ENCODE measurements at regions not wholly inside any gene's neighbourhood (a gene's known extent, or its start where the extent isn't known, plus 50 kb on each side); places are given as distances from the start of the nearest gene placed in this dataset.

GRCh38 chr12:103247531-103247930 lies 248.2 kb downstream of the C12orf42 start:
- Histone ChIP-seq H4K20me1 (ENCODE audit: insufficient read depth) (no peaks in the 10 kb centered on the region), H3K4me3 (replicated peaks in 1 of 2; ENCODE audit: low read depth in 1 of 2, low read length in 2 of 2) (no peak overlapping the region), H3K27me3 (ENCODE audit: insufficient read depth, low read length) (peaks cover 9% of the 10 kb centered on the region), H3K9me3 (ENCODE audit: control insufficient read depth in 1 of 2, insufficient read depth in 1 of 2, low read depth in 1 of 2, low read length in 2 of 2) (no peaks in the 10 kb centered on the region), H2AFZ (ENCODE audit: low read depth, low read length, poor library complexity, severe bottlenecking) (no peak overlapping the region), H3K4me2 (ENCODE audit: low read length) (no peak overlapping the region), H3K36me3 (ENCODE audit: control insufficient read depth in 1 of 2, insufficient read depth in 2 of 2, low read length in 2 of 2) (no peaks in the 10 kb centered on the region), H3K79me2 (ENCODE audit: insufficient read depth, low read length) (no peaks in the 10 kb centered on the region), H3K27ac (ENCODE audit: low read depth, low read length) (no peak overlapping the region), H3K9ac (ENCODE audit: low read length) (no peak overlapping the region), H3K4me1 (ENCODE audit: control insufficient read depth in 1 of 2, insufficient read depth in 2 of 2, low read length in 2 of 2) (no peaks in the 10 kb centered on the region), H3K9me2 (ENCODE audit: insufficient read depth) (no peaks in the 10 kb centered on the region)
- CTCF ChIA-PET: no interaction called here
- POLR2A ChIA-PET: no interaction called here
- RAD21 ChIA-PET (ENCODE audit: low non-redundant PET in 1 of 2, low total read pairs in 2 of 2, uncharacterized antibody in 2 of 2, unreplicated experiment in 2 of 2): no interaction called here
- DNase-seq (ENCODE audit: low read depth, low spot score): no peak
- ATAC-seq: no peak
- no peak for TF ChIP-seq POLR2AphosphoS5 (IDR thresholded peaks at IDR 0.05; ENCODE audit: low read depth, low read length)
- TF ChIP-seq RAD21 (IDR thresholded peaks at IDR 0.05; ENCODE audit: low read depth): no peak
- TF ChIP-seq EZH2 (IDR thresholded peaks at IDR 0.05): no peak
- no peak for TF ChIP-seq REST (IDR thresholded peaks at IDR 0.05; ENCODE audit: low read depth)
- no peak for TF ChIP-seq SIN3A (IDR thresholded peaks at IDR 0.05; ENCODE audit: low read depth)
- TF ChIP-seq ZFX (IDR thresholded peaks at IDR 0.05): no peak
- TF ChIP-seq CTCF (IDR thresholded peaks at IDR 0.05 in 2 of 3, conservative IDR thresholded peaks at IDR 0.05 in 1 of 3; ENCODE audit: borderline replicate concordance in 1 of 3, insufficient read depth in 1 of 3, low read depth in 2 of 3, low read length in 2 of 3): no peak
- no peak for TF ChIP-seq EGR1 (IDR thresholded peaks at IDR 0.05; ENCODE audit: low read depth)
- no peak for TF ChIP-seq MAX (IDR thresholded peaks at IDR 0.05)
- no peak for TF ChIP-seq ELF1 (IDR thresholded peaks at IDR 0.05; ENCODE audit: borderline replicate concordance, low read depth)
- TF ChIP-seq SRF (IDR thresholded peaks at IDR 0.05; ENCODE audit: low read depth): no peak
- no peak for TF ChIP-seq POLR2A (IDR thresholded peaks at IDR 0.05; ENCODE audit: borderline replicate concordance, extremely low read depth, insufficient read depth, insufficient read length)
- TF ChIP-seq YY1 (IDR thresholded peaks at IDR 0.05; ENCODE audit: extremely low read depth, insufficient replicate concordance, low read depth, low read length): no peak
- TF ChIP-seq ATF3 (IDR thresholded peaks at IDR 0.05): no peak
- no peak for TF ChIP-seq CBX3 (IDR thresholded peaks at IDR 0.05; ENCODE audit: low read depth)
- TF ChIP-seq JUND (IDR thresholded peaks at IDR 0.05): no peak
- intact Hi-C loops (cut with micrococcal nuclease): no loop called here
- BruUV-seq (replicated peaks): no TSS peak

All from HCT116 (cell line).